ENCODE measurements at regions not wholly inside any gene's neighbourhood (a gene's known extent, or its start where the extent isn't known, plus 50 kb on each side); places are given as distances from the start of the nearest gene placed in this dataset.

- H3K4me1 ChIP-seq = no peaks in the 10 kb centered on the region
- no peak for TF ChIP-seq POLR2AphosphoS5 (IDR thresholded peaks at IDR 0.05)
- no peak for TF ChIP-seq CTCF (IDR thresholded peaks at IDR 0.05)
- no peak for TF ChIP-seq EP300 (IDR thresholded peaks at IDR 0.05)
- TF ChIP-seq POLR2A (IDR thresholded peaks at IDR 0.05; ENCODE audit: low read depth) = no peak
- intact Hi-C loops (cut with DNase I) = no loop called here
- H3K36me3 ChIP-seq = no peaks in the 10 kb centered on the region
- no peak overlapping the region for H3K27ac ChIP-seq (replicated peaks in 1 of 4)
- DNase-seq (ENCODE audit: extremely low spot score) = no peak
- no peaks in the 10 kb centered on the region for H3K27me3 ChIP-seq
- no peak overlapping the region for H3K4me3 ChIP-seq
- 80% methylated on average over 5 of the region's 5 CpGs for WGBS
- H3K9me3 ChIP-seq = no peaks in the 10 kb centered on the region
These were observed 305.8 kb downstream of the CD83 start for GRCh38 chr6:14423330-14423729.

GRCh38 chr6:14423955-14424354, 306.4 kb downstream of the CD83 start:
- no peak for TF ChIP-seq POLR2A (IDR thresholded peaks at IDR 0.05; ENCODE audit: low read depth)
- TF ChIP-seq POLR2AphosphoS5 (IDR thresholded peaks at IDR 0.05) = no peak
- no peak for TF ChIP-seq EP300 (IDR thresholded peaks at IDR 0.05)
- TF ChIP-seq CTCF (IDR thresholded peaks at IDR 0.05) = no peak
- no peak for DNase-seq (ENCODE audit: extremely low spot score)
- H3K36me3 ChIP-seq = no peaks in the 10 kb centered on the region
- H3K9me3 ChIP-seq = no peaks in the 10 kb centered on the region
- 89% methylated on average over 6 of the region's 6 CpGs for WGBS
- H3K4me1 ChIP-seq = no peaks in the 10 kb centered on the region
- H3K4me3 ChIP-seq = no peak overlapping the region
- no peak overlapping the region for H3K27ac ChIP-seq (replicated peaks in 1 of 4)
- H3K27me3 ChIP-seq = no peaks in the 10 kb centered on the region
- intact Hi-C loops (cut with DNase I) = no loop called here

GRCh38 chr6:14425805-14426204, 308.2 kb downstream of the CD83 start:
- intact Hi-C loops (cut with DNase I) = no loop called here
- WGBS = 88% methylated on average over 6 of the region's 6 CpGs

GRCh38 chr6:14426281-14426680, 308.7 kb downstream of the CD83 start:
- intact Hi-C loops (cut with DNase I) = no loop called here
- Histone ChIP-seq H3K36me3 (no peaks in the 10 kb centered on the region), H3K27me3 (no peaks in the 10 kb centered on the region), H3K4me3 (no peak overlapping the region), H3K9me3 (no peaks in the 10 kb centered on the region), H3K4me1 (peaks cover 3 to 7% (median 6%) of the 10 kb centered on the region in 4 donors), H3K27ac (replicated peaks in 1 of 4) (no peak overlapping the region)
- TF ChIP-seq POLR2AphosphoS5 (IDR thresholded peaks at IDR 0.05) (no peak), POLR2A (IDR thresholded peaks at IDR 0.05; ENCODE audit: low read depth) (no peak), CTCF (IDR thresholded peaks at IDR 0.05) (no peak), EP300 (IDR thresholded peaks at IDR 0.05) (no peak)
- WGBS = 95% methylated on average over 2 of the region's 2 CpGs
- no peak for DNase-seq (ENCODE audit: extremely low spot score)

More at GRCh38 chr6:14425805-14426204, 308.2 kb downstream of the CD83 start:
- Histone ChIP-seq H3K27me3 (no peaks in the 10 kb centered on the region), H3K4me3 (no peak overlapping the region), H3K27ac (replicated peaks in 1 of 4) (no peak overlapping the region), H3K4me1 (peaks cover under 1 to 3% (median 2%) of the 10 kb centered on the region in 4 donors), H3K9me3 (no peaks in the 10 kb centered on the region), H3K36me3 (no peaks in the 10 kb centered on the region)
- TF ChIP-seq CTCF (IDR thresholded peaks at IDR 0.05) = no peak
- no peak for TF ChIP-seq EP300 (IDR thresholded peaks at IDR 0.05)
- TF ChIP-seq POLR2AphosphoS5 (IDR thresholded peaks at IDR 0.05) = no peak
- TF ChIP-seq POLR2A (IDR thresholded peaks at IDR 0.05; ENCODE audit: low read depth) = no peak
- no peak for DNase-seq (ENCODE audit: extremely low spot score)

- DNase-seq (ENCODE audit: extremely low spot score) = no peak
- Histone ChIP-seq H3K4me1 (peaks cover 3 to 20% (median 17%) of the 10 kb centered on the region in 4 donors), H3K36me3 (no peaks in the 10 kb centered on the region), H3K27ac (replicated peaks in 1 of 4) (no peak overlapping the region), H3K4me3 (no peak overlapping the region), H3K27me3 (no peaks in the 10 kb centered on the region), H3K9me3 (no peaks in the 10 kb centered on the region)
- WGBS = 91% methylated on average over 3 of the region's 3 CpGs
- TF ChIP-seq CTCF (IDR thresholded peaks at IDR 0.05) (no peak), POLR2A (IDR thresholded peaks at IDR 0.05; ENCODE audit: low read depth) (no peak), EP300 (IDR thresholded peaks at IDR 0.05) (no peak), POLR2AphosphoS5 (IDR thresholded peaks at IDR 0.05) (no peak)
- intact Hi-C loops (cut with DNase I) = no loop called here
These were observed 310.7 kb downstream of the CD83 start for GRCh38 chr6:14428269-14428668.
